ENCODE measurements at regions not wholly inside any gene's neighbourhood (a gene's known extent, or its start where the extent isn't known, plus 50 kb on each side); places are given as distances from the start of the nearest gene placed in this dataset.
A peak's percentile ranks its signal among the peaks of the same experiment; 100 is the strongest.

DNA sequence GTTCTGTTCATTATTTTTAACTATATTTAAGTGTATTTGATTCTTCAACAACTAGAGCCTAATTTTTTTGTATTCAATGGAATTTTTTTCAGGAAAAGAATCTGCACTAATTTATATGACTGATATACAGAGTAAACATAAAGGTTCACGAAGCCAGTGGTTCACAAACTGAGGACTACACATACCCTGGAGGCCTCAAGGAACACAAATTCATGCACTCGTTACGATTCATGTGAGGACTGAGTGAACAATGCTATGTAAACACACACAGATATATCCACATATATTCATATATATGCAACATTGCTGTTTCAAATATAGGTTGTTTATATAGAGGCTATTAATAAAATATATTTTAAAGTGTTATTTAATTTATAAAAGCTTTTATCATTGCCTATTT lies 137.8 kb downstream of the PHLDA1 start:
- H3K9me3 ChIP-seq, result no peaks in the 10 kb centered on the region
- H3K9ac ChIP-seq, result no peak overlapping the region
- H2AFZ ChIP-seq (ENCODE audit: low read depth), result no peak overlapping the region
- no peaks in the 10 kb centered on the region for H3K79me2 ChIP-seq (ENCODE audit: insufficient read depth)
- no peaks in the 10 kb centered on the region for H3K27me3 ChIP-seq (ENCODE audit: insufficient read depth)
- H3K4me1 ChIP-seq (ENCODE audit: control insufficient read depth in 1 of 2, insufficient read depth in 2 of 2, low read depth in 1 of 2, low read length in 1 of 2), result no peaks in the 10 kb centered on the region
- H3F3A ChIP-seq (replicated peaks; ENCODE audit: insufficient read depth), result no peaks in the 10 kb centered on the region
- H3K9me2 ChIP-seq, result no peaks in the 10 kb centered on the region
- ChIA-PET POLR2A (no interaction called here), CTCF (no interaction called here)
- DNase-seq, result no peak
- no peak overlapping the region for H3K4me2 ChIP-seq
- no peak overlapping the region for H3K4me3 ChIP-seq (ENCODE audit: low read depth in 2 of 2, low read length in 1 of 2)
- no peaks in the 10 kb centered on the region for H4K20me1 ChIP-seq (ENCODE audit: insufficient read depth)
- no peak overlapping the region for H3K27ac ChIP-seq (ENCODE audit: low read depth in 2 of 2, low read length in 1 of 2)
- no peak for TF ChIP-seq TEAD4 (IDR thresholded peaks at IDR 0.05; ENCODE audit: borderline replicate concordance, insufficient read depth)
- TF ChIP-seq, protein P1, sequence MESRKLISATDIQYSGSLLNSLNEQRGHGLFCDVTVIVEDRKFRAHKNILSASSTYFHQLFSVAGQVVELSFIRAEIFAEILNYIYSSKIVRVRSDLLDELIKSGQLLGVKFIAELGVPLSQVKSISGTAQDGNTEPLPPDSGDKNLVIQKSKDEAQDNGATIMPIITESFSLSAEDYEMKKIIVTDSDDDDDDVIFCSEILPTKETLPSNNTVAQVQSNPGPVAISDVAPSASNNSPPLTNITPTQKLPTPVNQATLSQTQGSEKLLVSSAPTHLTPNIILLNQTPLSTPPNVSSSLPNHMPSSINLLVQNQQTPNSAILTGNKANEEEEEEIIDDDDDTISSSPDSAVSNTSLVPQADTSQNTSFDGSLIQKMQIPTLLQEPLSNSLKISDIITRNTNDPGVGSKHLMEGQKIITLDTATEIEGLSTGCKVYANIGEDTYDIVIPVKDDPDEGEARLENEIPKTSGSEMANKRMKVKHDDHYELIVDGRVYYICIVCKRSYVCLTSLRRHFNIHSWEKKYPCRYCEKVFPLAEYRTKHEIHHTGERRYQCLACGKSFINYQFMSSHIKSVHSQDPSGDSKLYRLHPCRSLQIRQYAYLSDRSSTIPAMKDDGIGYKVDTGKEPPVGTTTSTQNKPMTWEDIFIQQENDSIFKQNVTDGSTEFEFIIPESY (IDR thresholded peaks at IDR 0.05; ENCODE audit: borderline replicate concordance, low read depth), result no peak
- TF ChIP-seq GATA2 (CRISPR knock-in tag; IDR thresholded peaks at IDR 0.05), result no peak
- 89% methylated on average over 3 of the region's 3 CpGs for WGBS (ENCODE audit: low lambda C conversion rate)
- no peaks in the 10 kb centered on the region for H3K36me3 ChIP-seq (replicated peaks in 1 of 2; ENCODE audit: control insufficient read depth in 1 of 2, insufficient read depth in 2 of 2, low read length in 1 of 2)

DNA sequence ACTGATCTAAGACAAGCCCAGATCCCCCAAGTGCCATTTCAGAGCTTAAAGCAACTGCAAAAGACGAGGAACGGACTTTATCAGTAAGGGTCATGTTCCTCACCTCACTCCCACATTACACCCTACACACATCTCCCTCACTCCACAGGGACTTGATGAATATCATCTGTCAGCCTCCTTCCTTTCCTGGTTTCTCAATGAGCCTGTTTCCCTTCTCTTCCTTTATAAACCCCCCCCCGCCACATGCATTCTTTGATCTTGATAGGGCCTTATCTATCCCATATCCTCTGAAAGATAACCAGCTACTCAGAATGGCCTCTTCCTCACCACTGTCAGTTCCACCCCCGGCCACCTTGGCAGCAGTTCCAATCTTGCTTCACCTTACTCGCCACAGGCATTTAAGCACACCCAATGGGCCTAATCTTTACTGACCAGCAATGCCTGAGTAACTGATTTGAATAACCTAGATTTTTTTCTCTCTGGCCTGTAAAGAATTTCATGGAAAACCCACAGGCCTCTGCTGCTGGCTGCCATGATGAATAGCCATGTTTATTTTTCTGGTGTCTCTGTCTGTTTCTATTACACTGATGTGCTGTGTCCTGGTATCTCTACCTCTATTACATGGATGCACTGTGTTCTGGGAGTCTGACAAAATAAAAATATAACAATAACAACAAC lies 138.7 kb downstream of the PHLDA1 start:
- Histone ChIP-seq H3K79me2 (ENCODE audit: insufficient read depth) (no peaks in the 10 kb centered on the region), H3F3A (replicated peaks; ENCODE audit: insufficient read depth) (no peaks in the 10 kb centered on the region), H3K4me2 (no peak overlapping the region), H3K9me3 (no peaks in the 10 kb centered on the region), H3K27ac (ENCODE audit: low read depth in 2 of 2, low read length in 1 of 2) (no peak overlapping the region), H3K4me1 (ENCODE audit: control insufficient read depth in 1 of 2, insufficient read depth in 2 of 2, low read depth in 1 of 2, low read length in 1 of 2) (no peaks in the 10 kb centered on the region), H2AFZ (ENCODE audit: low read depth) (no peak overlapping the region), H3K36me3 (replicated peaks in 1 of 2; ENCODE audit: control insufficient read depth in 1 of 2, insufficient read depth in 2 of 2, low read length in 1 of 2) (no peaks in the 10 kb centered on the region), H3K9ac (no peak overlapping the region), H3K27me3 (ENCODE audit: insufficient read depth) (no peaks in the 10 kb centered on the region), H3K4me3 (ENCODE audit: low read depth in 2 of 2, low read length in 1 of 2) (no peak overlapping the region), H4K20me1 (ENCODE audit: insufficient read depth) (no peaks in the 10 kb centered on the region), H3K9me2 (no peaks in the 10 kb centered on the region)
- 85% methylated on average over 5 of the region's 5 CpGs for WGBS (ENCODE audit: low lambda C conversion rate)
- DNase-seq, result no peak
- ChIA-PET CTCF (no interaction called here), POLR2A (no interaction called here)
- no peak for TF ChIP-seq GATA2 (CRISPR knock-in tag; IDR thresholded peaks at IDR 0.05)
- TF ChIP-seq, protein P2, sequence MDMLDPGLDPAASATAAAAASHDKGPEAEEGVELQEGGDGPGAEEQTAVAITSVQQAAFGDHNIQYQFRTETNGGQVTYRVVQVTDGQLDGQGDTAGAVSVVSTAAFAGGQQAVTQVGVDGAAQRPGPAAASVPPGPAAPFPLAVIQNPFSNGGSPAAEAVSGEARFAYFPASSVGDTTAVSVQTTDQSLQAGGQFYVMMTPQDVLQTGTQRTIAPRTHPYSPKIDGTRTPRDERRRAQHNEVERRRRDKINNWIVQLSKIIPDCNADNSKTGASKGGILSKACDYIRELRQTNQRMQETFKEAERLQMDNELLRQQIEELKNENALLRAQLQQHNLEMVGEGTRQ (IDR thresholded peaks at IDR 0.05; ENCODE audit: borderline replicate concordance, low read depth, low read length), result no peak
- TF ChIP-seq, protein P3, sequence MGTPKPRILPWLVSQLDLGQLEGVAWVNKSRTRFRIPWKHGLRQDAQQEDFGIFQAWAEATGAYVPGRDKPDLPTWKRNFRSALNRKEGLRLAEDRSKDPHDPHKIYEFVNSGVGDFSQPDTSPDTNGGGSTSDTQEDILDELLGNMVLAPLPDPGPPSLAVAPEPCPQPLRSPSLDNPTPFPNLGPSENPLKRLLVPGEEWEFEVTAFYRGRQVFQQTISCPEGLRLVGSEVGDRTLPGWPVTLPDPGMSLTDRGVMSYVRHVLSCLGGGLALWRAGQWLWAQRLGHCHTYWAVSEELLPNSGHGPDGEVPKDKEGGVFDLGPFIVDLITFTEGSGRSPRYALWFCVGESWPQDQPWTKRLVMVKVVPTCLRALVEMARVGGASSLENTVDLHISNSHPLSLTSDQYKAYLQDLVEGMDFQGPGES (IDR thresholded peaks at IDR 0.05; ENCODE audit: low read depth, low read length), result no peak
- TF ChIP-seq, protein P4, sequence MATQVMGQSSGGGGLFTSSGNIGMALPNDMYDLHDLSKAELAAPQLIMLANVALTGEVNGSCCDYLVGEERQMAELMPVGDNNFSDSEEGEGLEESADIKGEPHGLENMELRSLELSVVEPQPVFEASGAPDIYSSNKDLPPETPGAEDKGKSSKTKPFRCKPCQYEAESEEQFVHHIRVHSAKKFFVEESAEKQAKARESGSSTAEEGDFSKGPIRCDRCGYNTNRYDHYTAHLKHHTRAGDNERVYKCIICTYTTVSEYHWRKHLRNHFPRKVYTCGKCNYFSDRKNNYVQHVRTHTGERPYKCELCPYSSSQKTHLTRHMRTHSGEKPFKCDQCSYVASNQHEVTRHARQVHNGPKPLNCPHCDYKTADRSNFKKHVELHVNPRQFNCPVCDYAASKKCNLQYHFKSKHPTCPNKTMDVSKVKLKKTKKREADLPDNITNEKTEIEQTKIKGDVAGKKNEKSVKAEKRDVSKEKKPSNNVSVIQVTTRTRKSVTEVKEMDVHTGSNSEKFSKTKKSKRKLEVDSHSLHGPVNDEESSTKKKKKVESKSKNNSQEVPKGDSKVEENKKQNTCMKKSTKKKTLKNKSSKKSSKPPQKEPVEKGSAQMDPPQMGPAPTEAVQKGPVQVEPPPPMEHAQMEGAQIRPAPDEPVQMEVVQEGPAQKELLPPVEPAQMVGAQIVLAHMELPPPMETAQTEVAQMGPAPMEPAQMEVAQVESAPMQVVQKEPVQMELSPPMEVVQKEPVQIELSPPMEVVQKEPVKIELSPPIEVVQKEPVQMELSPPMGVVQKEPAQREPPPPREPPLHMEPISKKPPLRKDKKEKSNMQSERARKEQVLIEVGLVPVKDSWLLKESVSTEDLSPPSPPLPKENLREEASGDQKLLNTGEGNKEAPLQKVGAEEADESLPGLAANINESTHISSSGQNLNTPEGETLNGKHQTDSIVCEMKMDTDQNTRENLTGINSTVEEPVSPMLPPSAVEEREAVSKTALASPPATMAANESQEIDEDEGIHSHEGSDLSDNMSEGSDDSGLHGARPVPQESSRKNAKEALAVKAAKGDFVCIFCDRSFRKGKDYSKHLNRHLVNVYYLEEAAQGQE (IDR thresholded peaks at IDR 0.05; ENCODE audit: low read depth, low read length), result no peak
- TF ChIP-seq, protein P5, sequence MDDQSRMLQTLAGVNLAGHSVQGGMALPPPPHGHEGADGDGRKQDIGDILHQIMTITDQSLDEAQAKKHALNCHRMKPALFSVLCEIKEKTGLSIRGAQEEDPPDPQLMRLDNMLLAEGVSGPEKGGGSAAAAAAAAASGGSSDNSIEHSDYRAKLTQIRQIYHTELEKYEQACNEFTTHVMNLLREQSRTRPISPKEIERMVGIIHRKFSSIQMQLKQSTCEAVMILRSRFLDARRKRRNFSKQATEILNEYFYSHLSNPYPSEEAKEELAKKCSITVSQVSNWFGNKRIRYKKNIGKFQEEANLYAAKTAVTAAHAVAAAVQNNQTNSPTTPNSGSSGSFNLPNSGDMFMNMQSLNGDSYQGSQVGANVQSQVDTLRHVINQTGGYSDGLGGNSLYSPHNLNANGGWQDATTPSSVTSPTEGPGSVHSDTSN (IDR thresholded peaks at IDR 0.05), result 0 out of 2 replicates have a peak, but pooled peaks have one; percentile 5
- TF ChIP-seq TEAD4 (IDR thresholded peaks at IDR 0.05; ENCODE audit: borderline replicate concordance, insufficient read depth), result no peak
